Peyer's patch (tissue), 4 donors: ENCODE measurements at regions not wholly inside any gene's neighbourhood (a gene's known extent, or its start where the extent isn't known, plus 50 kb on each side); places are given as distances from the start of the nearest gene placed in this dataset.

ENCODE experiments used
- CTCF ChIP-seq, 6 experiments: fragments of 450-650 bp in 4 of 6; fragments of 200-600 bp in 2 of 6; sonication (generic) in 1 of 6; IDR thresholded peaks; one replicate each; pipeline ENCODE4 v1.5.1; 2017 to 2019; ENCODE audit warnings: antibody characterized with exemption in 6 of 6, mild to moderate bottlenecking in 3 of 6, moderate library complexity in 1 of 6
- POLR2A ChIP-seq, 2 donors: fragments of 450-650 bp; IDR thresholded peaks; one replicate each; pipeline ENCODE4 v1.5.1; 2017; ENCODE audit warnings: antibody characterized with exemption in 2 of 2, mild to moderate bottlenecking in 2 of 2, moderate library complexity in 2 of 2

- TF ChIP-seq CTCF (IDR thresholded peaks at IDR 0.05), result no peak
- TF ChIP-seq POLR2A (IDR thresholded peaks at IDR 0.05), result no peak
Observed at GRCh38 chr19:31538879-31539278, 189.6 kb upstream of the TSHZ3 start.
